IMR-90 (cell line): ENCODE measurements at regions not wholly inside any gene's neighbourhood (a gene's known extent, or its start where the extent isn't known, plus 50 kb on each side); places are given as distances from the start of the nearest gene placed in this dataset.

Experiments used
- ATAC-seq: fragments of 200-7000 bp; cut with Tn5 transposase; 2 replicates; pipeline ENCODE4 v1.9.1; 2020; ENCODE audit warnings: low read depth, mild to moderate bottlenecking, moderate library complexity
- BruUV-seq: library from RNA; stranded (reverse); fragments of 400-500 nt; replicated peaks from 2 replicates; lab custom pipeline; 2021; lab: Mats Ljungman, UMichigan
- CTCF ChIA-PET: fragments of 300-600 bp; formaldehyde crosslinking; extraction: SDS; loops from one replicate; lab custom pipeline; 2021; ENCODE audit warnings: antibody characterized with exemption; lab: Yijun Ruan, JAX
- POLR2A ChIA-PET: fragments of 300-600 bp; sonication (Branson Sonifier 250); formaldehyde crosslinking; loops from one replicate; lab custom pipeline; 2022; ENCODE audit warnings: antibody characterized with exemption; ENCODE audit not compliant: unreplicated experiment; lab: Charles Lee
- DNase-seq: peaks from one replicate; pipeline ENCODE4 v3.0.0; 2013
- H2AFZ ChIP-seq: replicated peaks from 2 replicates; pipeline ENCODE3; 2013; ENCODE audit warnings: low read length, mild to moderate bottlenecking; ENCODE audit not compliant: poor library complexity
- H2AK5ac ChIP-seq: 2 replicates; pipeline ENCODE4 v1.6.1; 2013; ENCODE audit warnings: low read depth, low read length, inconsistent platforms
- H2AK9ac ChIP-seq: replicated peaks from 2 replicates; pipeline ENCODE3; 2013; ENCODE audit warnings: mild to moderate bottlenecking, low read depth, low read length, moderate library complexity; ENCODE audit not compliant: poor library complexity
- H2BK120ac ChIP-seq: 2 replicates; pipeline ENCODE4 v1.6.1; 2013; ENCODE audit warnings: low read depth, low read length, inconsistent platforms
- H2BK15ac ChIP-seq: 3 replicates; pipeline ENCODE4 v1.6.1; 2013; ENCODE audit warnings: low read depth, low read length, inconsistent platforms
- H2BK20ac ChIP-seq: 2 replicates; pipeline ENCODE4 v1.6.1; 2013; ENCODE audit warnings: low read depth, mild to moderate bottlenecking, inconsistent platforms, low read length, moderate library complexity
- H2BK5ac ChIP-seq: 2 replicates; pipeline ENCODE4 v1.6.1; 2013; ENCODE audit warnings: mild to moderate bottlenecking, low read depth, low read length, inconsistent platforms; ENCODE audit not compliant: poor library complexity, severe bottlenecking
- H3K14ac ChIP-seq: replicated peaks from 2 replicates; pipeline ENCODE4 v1.6.1; 2013; ENCODE audit warnings: low read depth, low read length, inconsistent platforms
- H3K18ac ChIP-seq: 2 replicates; pipeline ENCODE4 v1.6.1; 2013; ENCODE audit warnings: low read depth, low read length, control low read depth
- H3K23ac ChIP-seq: 2 replicates; pipeline ENCODE4 v1.6.1; 2013; ENCODE audit warnings: low read depth, low read length, inconsistent platforms
- H3K27ac ChIP-seq: 2 replicates; pipeline ENCODE4 v1.5.1; 2013; ENCODE audit warnings: mild to moderate bottlenecking, control low read depth, low read length; ENCODE audit not compliant: insufficient read depth
- H3K27me3 ChIP-seq: 2 replicates; pipeline ENCODE4 v1.6.1; 2013; ENCODE audit warnings: low read length; ENCODE audit not compliant: control insufficient read depth, insufficient read depth
- H3K36me3 ChIP-seq: 2 replicates; pipeline ENCODE4 v1.6.1; 2013; ENCODE audit warnings: low read length, mixed read lengths; ENCODE audit not compliant: control insufficient read depth, insufficient read depth
- H3K4ac ChIP-seq: 2 replicates; pipeline ENCODE4 v1.6.1; 2013; ENCODE audit warnings: low read depth, low read length, inconsistent platforms
- H3K4me1 ChIP-seq: 2 replicates; pipeline ENCODE4 v1.6.1; 2013; ENCODE audit warnings: low read length, mixed read lengths; ENCODE audit not compliant: control insufficient read depth, insufficient read depth
- H3K4me2 ChIP-seq: 2 replicates; pipeline ENCODE4 v1.6.1; 2013; ENCODE audit warnings: low read depth, mild to moderate bottlenecking, control low read depth, low read length, moderate library complexity
- H3K4me3 ChIP-seq: 2 replicates; pipeline ENCODE4 v1.5.1; 2013; ENCODE audit warnings: low read depth, mild to moderate bottlenecking, control low read depth, low read length, moderate library complexity; ENCODE audit not compliant: insufficient read depth
- H3K56ac ChIP-seq: 2 replicates; pipeline ENCODE4 v1.6.1; 2013; ENCODE audit warnings: low read length, inconsistent platforms; ENCODE audit not compliant: insufficient read depth; ENCODE audit errors: extremely low read depth
- H3K79me1 ChIP-seq, 2 experiments: 2 replicates each; pipeline ENCODE4 v1.6.1; 2013; ENCODE audit warnings: low read length in 2 of 2, inconsistent platforms in 1 of 2, low read depth in 1 of 2
- H3K9ac ChIP-seq: 2 replicates; pipeline ENCODE4 v1.6.1; 2013; ENCODE audit warnings: low read depth, low read length, control low read depth
- H3K9me1 ChIP-seq: 2 replicates; pipeline ENCODE4 v1.6.1; 2013; ENCODE audit warnings: low read length, inconsistent platforms; ENCODE audit not compliant: insufficient read depth
- H3K9me3 ChIP-seq: 2 replicates; pipeline ENCODE4 v1.6.1; 2013; ENCODE audit warnings: low read length; ENCODE audit not compliant: control insufficient read depth, insufficient read depth
- H4K20me1 ChIP-seq: 2 replicates; pipeline ENCODE4 v1.6.1; 2013; ENCODE audit warnings: low read length, inconsistent platforms; ENCODE audit not compliant: insufficient read depth
- H4K5ac ChIP-seq: 2 replicates; pipeline ENCODE4 v1.6.1; 2013; ENCODE audit warnings: mild to moderate bottlenecking, low read depth, low read length, control low read depth
- H4K8ac ChIP-seq, 2 experiments: 2 replicates each; pipeline ENCODE4 v1.6.1; 2013; ENCODE audit warnings: low read depth in 2 of 2, low read length in 2 of 2, control low read depth in 1 of 2, inconsistent platforms in 1 of 2
- H4K91ac ChIP-seq: 2 replicates; pipeline ENCODE4 v1.6.1; 2013; ENCODE audit warnings: low read depth, low read length, inconsistent platforms; ENCODE audit not compliant: insufficient read depth
- BHLHE40 ChIP-seq: fragments of 150-350 bp; IDR thresholded peaks from 2 replicates; pipeline ENCODE4 v1.6.1; 2016; ENCODE audit warnings: mild to moderate bottlenecking, low read depth, low read length
- CEBPB ChIP-seq: IDR thresholded peaks from 2 replicates; pipeline ENCODE4 v1.6.1; 2012; ENCODE audit warnings: low read depth, low read length, improper control_type of control experiment
- CHD1 ChIP-seq: IDR thresholded peaks from 2 replicates; pipeline ENCODE4 v1.6.1; 2012; ENCODE audit warnings: low read depth, low read length, improper control_type of control experiment
- MAZ ChIP-seq: IDR thresholded peaks from 2 replicates; pipeline ENCODE4 v1.6.1; 2012; ENCODE audit warnings: low read depth, mild to moderate bottlenecking, low read length, improper control_type of control experiment, moderate library complexity, borderline replicate concordance
- WGBS, 2 experiments: methylation state at CpG; one replicate each; pipeline versions ENCODE4 v1.1.5 to v1.1.7; 2013; ENCODE audit warnings: missing lambda C conversion rate in 2 of 2; ENCODE audit not compliant: insufficient read length in 1 of 2; ENCODE audit errors: extremely low coverage in 2 of 2; 5-methylcytosine and 5-hydroxymethylcytosine counted together
- dilution Hi-C: fragments of 300-500 bp; cut with HindIII; formaldehyde crosslinking; loops from one replicate; pipeline ENCODE4 v1.14.3; 2018; ENCODE audit warnings: low sequenced_read_pairs; ENCODE audit not compliant: unreplicated experiment
- in situ Hi-C: fragments of 300-500 bp; cut with MboI; formaldehyde crosslinking; loops from 3 replicates; pipeline ENCODE4 v1.14.3; 2019; ENCODE audit warnings: low sequenced_read_pairs, inconsistent platforms, mixed read lengths
- intact Hi-C: fragments of 100-400 bp; cut with micrococcal nuclease; formaldehyde crosslinking; loops from 2 replicates; pipeline ENCODE4 v1.10.0; 2022
- TF ChIP-seq, protein P1 (sequence below): fragments of 150-350 bp; IDR thresholded peaks from 2 replicates; pipeline ENCODE4 v1.6.1; 2017; ENCODE audit warnings: mild to moderate bottlenecking, antibody characterized with exemption, low read length, low read depth

DNA sequence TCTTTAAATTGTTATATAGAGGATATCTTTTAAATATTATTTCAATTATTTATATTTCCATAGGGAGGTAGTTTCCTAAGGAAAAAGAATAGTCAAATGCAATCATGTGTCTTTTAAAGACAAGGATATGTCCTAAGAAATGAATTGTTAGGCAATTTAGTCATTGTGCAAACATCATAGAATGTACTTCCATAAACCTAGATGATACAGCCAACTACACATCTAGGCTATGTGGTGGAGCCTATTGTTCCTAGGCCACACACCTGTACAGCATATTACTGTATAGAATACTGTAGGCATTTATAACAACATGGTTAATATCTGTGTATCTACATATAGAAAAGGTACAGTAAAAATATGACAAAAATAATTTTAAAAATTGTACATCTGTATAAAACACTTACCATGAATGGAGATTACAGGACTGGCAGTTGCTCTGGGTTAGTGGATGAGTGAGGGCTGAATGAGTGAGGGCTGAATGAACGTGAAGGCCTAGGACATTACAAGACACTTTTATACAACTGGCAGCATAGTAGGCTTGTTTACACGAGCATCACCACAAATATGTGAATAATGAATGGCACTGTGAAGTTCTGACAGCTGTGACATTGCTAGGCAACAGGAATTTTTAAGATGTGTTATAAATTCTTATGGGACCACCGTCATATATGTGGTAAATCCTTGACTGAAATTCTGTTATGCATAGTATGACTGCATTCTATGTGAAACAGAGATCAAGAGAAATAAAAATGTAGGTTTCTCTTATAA lies 1879.0 kb upstream of the RAG2 start:
- no peak overlapping the region for H2BK15ac ChIP-seq
- no CpG with 5 or more reads among the region's 3 CpGs for WGBS, 2 experiments
- no peak overlapping the region for H2BK120ac ChIP-seq
- in situ Hi-C loops, result no loop called here
- ChIA-PET CTCF (no interaction called here), POLR2A (no interaction called here)
- no peaks in the 10 kb centered on the region for H3K36me3 ChIP-seq
- H2AK5ac ChIP-seq, result no peak overlapping the region
- no peak overlapping the region for H3K27ac ChIP-seq
- H4K8ac ChIP-seq, result no peak overlapping the region
- no peak overlapping the region for H3K56ac ChIP-seq
- H2BK5ac ChIP-seq, result no peak overlapping the region
- no peak overlapping the region for H4K91ac ChIP-seq
- no peak overlapping the region for H3K18ac ChIP-seq
- no peak overlapping the region for H2AFZ ChIP-seq
- no peaks in the 10 kb centered on the region for H3K4me1 ChIP-seq
- H3K4me3 ChIP-seq, result no peak overlapping the region
- H3K23ac ChIP-seq, result no peak overlapping the region
- no peaks in the 10 kb centered on the region for H3K79me1 ChIP-seq
- H3K4me2 ChIP-seq, result no peak overlapping the region
- intact Hi-C loops, result no loop called here
- no peak overlapping the region for H3K9ac ChIP-seq
- dilution Hi-C loops, result no loop called here
- peaks cover 11% of the 10 kb centered on the region for H3K9me3 ChIP-seq
- no peaks in the 10 kb centered on the region for H4K20me1 ChIP-seq
- ATAC-seq (no peak), DNase-seq (no peak)
- no peak overlapping the region for H3K4ac ChIP-seq
- H2BK20ac ChIP-seq, result no peak overlapping the region
- BruUV-seq, result no TSS peak
- H2AK9ac ChIP-seq, result no peak overlapping the region
- H3K14ac ChIP-seq, result no peak overlapping the region
- no peaks in the 10 kb centered on the region for H3K9me1 ChIP-seq
- no peak overlapping the region for H4K5ac ChIP-seq
- no peaks in the 10 kb centered on the region for H3K27me3 ChIP-seq
- TF ChIP-seq MAZ (no peak), BHLHE40 (no peak), CEBPB (no peak), CHD1 (no peak)
- TF ChIP-seq, protein P1, sequence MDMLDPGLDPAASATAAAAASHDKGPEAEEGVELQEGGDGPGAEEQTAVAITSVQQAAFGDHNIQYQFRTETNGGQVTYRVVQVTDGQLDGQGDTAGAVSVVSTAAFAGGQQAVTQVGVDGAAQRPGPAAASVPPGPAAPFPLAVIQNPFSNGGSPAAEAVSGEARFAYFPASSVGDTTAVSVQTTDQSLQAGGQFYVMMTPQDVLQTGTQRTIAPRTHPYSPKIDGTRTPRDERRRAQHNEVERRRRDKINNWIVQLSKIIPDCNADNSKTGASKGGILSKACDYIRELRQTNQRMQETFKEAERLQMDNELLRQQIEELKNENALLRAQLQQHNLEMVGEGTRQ, result no peak
